ENCODE measurements at regions not wholly inside any gene's neighbourhood (a gene's known extent, or its start where the extent isn't known, plus 50 kb on each side); places are given as distances from the start of the nearest gene placed in this dataset.

DNA sequence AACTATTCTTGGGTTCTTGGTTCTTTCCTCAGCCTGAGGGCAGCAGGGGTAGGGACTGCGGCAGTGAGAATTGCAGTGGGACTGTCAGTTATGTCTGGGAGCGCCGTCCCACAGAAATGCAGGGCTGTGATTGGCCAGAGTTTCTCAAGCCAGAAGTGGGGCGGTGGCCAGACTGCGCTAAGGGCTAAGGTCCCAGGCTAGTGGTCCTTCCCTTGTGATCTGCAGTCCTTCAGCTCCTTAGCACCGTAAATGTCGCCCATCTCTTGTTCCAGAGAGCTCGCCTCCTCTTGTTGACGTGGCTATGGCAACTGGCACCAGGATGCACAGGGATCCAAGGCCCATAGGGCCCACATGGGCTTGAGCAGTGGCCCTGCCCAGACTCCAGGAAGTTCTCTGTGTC is 223.5 kb downstream of the GRIA2 start:
- TF ChIP-seq EP300 (IDR thresholded peaks at IDR 0.05) (no peak), POLR2A (IDR thresholded peaks at IDR 0.05) (no peak)
- TF ChIP-seq, protein P1, sequence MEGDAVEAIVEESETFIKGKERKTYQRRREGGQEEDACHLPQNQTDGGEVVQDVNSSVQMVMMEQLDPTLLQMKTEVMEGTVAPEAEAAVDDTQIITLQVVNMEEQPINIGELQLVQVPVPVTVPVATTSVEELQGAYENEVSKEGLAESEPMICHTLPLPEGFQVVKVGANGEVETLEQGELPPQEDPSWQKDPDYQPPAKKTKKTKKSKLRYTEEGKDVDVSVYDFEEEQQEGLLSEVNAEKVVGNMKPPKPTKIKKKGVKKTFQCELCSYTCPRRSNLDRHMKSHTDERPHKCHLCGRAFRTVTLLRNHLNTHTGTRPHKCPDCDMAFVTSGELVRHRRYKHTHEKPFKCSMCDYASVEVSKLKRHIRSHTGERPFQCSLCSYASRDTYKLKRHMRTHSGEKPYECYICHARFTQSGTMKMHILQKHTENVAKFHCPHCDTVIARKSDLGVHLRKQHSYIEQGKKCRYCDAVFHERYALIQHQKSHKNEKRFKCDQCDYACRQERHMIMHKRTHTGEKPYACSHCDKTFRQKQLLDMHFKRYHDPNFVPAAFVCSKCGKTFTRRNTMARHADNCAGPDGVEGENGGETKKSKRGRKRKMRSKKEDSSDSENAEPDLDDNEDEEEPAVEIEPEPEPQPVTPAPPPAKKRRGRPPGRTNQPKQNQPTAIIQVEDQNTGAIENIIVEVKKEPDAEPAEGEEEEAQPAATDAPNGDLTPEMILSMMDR (IDR thresholded peaks at IDR 0.05), result no peak

All from sigmoid colon (tissue), 4 donors.